NCI-H2196 treated with DMSO at 0.1 percent for 48 hours (cell line): ENCODE measurements at regions not wholly inside any gene's neighbourhood (a gene's known extent, or its start where the extent isn't known, plus 50 kb on each side); places are given as distances from the start of the nearest gene placed in this dataset.
"Not testable (repeated sequence)": the region's sequence is repeated elsewhere in the genome, so short reads cannot be mapped to it uniquely, and the experiment has no call there.

Source experiments
- DNase-seq: peaks from one replicate; lab custom pipeline; 2025; ENCODE audit not compliant: unreplicated experiment; lab: John Stamatoyannopoulos, UW

- DNase-seq, result not testable (repeated sequence)
Observed at GRCh38 chr11:90613037-90613436, 390.2 kb upstream of the CHORDC1 start.

DNA sequence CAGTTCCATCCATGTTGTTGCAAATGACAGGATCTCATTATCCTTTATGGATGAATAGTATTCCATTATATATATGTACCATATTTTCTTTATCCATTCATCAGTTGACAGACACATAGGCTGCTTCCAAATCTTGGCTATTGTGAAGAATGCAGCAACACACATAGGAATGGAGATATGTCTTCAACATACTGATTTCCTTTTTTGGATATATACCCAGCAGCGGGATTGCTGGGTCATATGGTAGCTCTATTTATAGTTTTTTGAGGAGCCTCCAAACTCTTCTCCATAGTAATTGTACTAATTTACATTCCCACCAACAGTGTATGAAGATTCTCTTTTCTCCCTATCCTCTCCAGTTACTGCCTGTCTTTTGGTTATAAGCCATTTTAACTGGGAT, 383.9 kb upstream of the CHORDC1 start:
- no peak for DNase-seq

DNA sequence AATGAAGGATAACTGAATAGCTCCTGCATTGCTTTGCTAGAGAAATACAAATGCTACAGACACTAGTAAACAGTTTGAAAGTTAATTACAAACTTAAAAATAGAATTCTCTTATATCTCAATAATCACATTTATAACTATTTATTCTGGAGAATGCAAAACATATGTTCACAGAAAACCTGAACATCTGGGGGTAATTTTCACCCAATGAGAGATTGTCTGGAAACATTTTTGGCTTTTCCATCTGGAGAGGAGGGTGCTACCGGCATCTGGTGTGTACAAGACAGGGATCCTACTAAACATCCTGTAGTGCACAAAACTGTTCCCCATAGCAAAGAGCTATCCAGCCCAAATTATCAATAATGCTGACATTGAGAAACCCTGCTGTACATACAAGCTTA, 378.4 kb upstream of the CHORDC1 start:
- no peak for DNase-seq

- no peak for DNase-seq
Observed at GRCh38 chr11:90594658-90595057, 371.8 kb upstream of the CHORDC1 start.

DNA sequence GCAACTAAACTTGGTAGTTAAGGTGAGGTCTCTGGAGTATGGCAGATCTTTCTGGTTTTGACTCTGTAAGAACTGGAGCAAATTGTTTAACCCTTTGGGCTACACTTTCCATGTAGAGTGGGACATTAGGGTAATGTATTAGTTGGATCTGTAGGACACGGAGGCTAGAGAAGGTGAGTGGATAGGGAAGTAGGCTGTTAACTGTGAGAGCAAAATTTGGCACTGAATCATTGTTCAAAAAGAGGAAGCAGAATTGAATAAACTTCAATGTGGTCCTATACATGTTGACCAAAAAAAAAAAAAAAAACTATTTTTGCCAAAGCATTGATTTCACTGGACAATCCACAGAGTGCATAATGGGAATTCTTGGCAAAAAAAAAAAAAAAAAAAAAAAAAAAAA, 370.2 kb upstream of the CHORDC1 start:
- DNase-seq, result no peak

DNA sequence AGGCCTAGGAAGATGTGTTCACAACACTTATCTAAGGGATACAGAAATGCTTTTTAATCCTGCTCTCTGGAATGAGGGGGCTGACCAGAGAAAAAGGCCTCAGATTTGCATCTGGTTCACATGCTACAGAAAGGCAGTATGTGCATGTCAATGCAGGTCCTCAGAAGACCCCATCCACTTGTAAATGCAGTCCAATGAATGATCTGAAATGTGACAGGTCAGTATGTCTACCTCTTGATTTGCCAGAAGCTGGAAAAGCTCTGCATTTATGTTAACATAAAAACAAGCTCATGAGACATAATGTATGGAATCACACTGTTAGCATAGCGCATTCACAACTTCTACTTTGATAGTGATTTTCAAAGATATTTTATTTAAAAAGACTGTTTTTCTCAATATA, 367.4 kb upstream of the CHORDC1 start:
- DNase-seq, result no peak

DNA sequence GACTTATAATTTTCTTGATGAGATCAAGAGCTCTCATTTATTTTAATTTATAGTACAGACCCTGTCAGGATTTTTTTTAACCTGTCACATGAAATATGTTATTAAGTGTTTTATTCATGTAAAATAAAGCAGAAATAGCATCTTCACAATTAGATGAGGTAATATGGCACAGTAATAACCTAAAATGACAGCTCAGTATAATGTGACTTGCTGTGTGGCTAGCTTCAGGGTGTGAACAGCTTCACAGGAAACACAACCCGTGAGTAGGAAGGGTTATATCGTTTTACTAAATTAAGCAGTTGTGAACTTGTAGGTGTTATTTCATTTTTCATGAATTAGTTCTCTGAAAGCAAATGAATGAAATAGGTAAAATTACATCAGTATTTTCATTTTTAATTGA, 366.9 kb upstream of the CHORDC1 start:
- no peak for DNase-seq

DNA sequence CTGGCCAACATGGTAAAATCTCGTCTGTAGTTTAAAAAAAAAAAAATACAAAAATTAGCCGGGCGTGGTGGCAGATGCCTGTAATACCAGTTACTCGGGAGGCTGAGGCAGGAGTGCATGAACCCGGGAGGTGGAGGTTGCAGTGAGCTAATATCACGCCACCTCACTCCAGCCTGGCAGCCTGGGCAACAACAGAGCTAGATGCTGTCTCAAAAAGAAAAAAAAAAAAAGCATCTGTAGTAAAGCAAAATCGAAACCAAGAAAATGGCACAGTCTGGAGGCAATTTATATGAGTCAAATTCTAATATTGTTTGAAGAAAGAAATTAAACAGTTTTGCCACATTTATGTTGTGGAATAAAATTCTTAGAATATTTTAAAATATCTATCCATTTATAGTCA, 365.0 kb upstream of the CHORDC1 start:
- DNase-seq, result no peak

DNA sequence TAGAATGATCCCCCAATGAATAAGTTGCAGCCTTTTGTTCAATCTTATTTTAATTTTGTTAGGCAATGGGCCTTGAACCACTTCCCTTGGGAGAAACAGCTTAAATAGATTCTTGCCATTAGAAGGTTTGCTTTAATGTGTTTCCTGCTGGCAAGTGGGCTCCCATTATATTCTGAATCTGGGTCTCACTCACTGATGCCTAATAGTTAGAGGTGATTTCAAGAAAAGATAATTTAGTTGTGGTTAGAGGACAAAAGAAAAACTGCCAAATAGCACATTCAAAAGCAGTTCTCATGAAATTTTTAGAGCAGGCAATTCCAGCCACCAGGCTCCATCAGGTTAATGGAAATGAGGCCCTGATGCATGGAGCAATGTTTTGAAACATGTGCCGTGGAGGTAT, 362.6 kb upstream of the CHORDC1 start:
- DNase-seq, result no peak

DNA sequence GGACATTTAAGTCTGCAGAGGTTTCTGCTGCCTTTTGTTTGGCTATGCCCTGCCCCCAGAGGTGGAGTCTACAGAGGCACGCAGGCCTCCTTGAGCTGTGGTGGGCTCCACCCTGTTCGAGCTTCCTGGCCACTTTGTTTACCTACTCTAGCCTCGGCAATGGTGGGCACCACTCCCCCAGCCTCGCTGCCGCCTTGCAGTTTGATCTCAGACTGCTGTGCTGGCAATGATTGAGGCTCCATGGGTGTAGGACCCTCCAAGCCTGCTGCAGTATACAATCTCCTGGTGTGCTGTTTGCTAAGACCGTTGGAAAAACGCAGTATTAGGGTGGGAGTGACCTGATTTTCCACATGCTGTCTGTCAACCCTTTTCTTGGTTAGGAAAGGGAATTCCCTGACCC, 360.1 kb upstream of the CHORDC1 start:
- not testable (repeated sequence) for DNase-seq

DNA sequence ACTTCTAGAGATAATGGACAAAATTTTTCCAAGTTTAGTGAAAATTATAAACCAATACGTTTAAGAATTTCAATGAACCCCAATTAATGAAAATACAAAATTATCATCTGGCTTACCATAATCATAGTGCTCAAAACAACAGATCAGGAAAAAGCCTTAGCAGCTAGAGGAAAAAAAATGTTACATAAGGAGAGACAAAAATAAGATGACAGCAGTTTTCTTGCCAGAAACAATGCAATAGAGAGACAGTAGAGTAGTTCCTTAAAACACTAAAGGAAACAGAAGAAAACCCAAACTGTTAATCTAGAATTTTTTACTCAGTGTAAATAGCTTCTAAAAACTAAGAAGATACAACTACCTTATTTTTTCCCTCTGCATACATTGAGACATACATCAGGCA, 341.7 kb upstream of the CHORDC1 start:
- DNase-seq, result no peak

DNA sequence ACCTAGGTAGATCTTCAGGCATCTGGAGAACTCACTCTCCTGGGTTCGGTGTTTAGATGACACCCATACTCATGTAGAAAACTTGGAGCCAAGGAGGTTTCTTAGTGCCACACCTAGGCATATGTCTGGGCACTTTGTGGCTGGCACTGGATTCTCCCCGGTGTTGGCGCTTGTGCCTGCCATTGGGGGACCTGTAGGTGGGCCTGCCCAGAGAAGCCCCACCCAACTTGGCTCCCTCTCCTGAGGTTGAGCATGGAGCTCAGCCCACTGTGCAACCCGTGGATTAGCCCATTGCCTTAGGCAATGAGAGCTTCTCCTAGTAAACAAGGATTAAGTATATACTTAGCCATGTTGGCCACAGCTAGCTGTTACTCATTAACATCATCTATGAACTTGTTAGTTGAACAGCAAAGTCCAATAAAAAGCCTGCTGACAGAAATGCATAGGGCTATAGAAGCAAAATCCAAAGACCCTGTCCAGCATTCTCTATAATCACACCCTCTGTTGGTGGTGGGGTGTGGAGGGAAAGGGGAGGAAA, 335.5 kb upstream of the CHORDC1 start:
- no peak for DNase-seq

DNA sequence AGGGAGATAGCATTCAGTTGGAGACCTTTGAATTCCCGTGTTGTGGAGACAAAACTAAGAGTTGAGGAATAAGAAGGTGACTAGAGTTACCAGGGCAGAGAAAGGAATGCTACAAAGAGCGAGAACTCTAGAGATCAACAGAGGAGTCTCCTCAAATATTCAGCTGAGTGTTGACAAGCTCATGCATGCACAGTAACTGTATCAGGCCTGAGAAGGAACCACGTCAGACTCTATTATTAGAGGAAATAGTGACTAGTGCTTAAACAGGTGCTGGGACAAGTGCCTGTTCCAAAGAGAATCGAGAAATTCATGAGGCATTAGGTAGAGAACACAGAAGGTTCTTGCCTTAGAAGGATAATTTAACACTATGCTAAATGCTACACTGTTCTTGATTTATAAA, 333.8 kb upstream of the CHORDC1 start:
- no peak for DNase-seq

DNA sequence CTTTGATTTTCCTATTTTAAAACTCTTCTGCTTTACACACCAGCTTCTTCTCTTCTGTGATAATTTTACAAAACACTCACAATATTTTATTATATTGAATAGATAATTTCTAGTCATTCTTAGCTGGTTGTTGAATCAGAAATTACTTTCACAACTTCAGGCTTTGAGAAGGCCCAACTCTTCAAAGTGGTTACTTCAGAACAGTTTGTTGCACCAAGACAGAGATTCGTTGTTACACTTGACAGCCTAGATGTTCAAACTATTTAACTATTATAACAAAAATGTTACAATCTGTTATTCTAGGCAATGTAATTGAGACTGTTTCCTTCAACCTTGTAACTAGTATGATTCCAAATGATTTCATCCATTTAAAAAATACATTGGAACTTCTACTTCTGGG, 333.2 kb upstream of the CHORDC1 start:
- DNase-seq, result no peak

DNA sequence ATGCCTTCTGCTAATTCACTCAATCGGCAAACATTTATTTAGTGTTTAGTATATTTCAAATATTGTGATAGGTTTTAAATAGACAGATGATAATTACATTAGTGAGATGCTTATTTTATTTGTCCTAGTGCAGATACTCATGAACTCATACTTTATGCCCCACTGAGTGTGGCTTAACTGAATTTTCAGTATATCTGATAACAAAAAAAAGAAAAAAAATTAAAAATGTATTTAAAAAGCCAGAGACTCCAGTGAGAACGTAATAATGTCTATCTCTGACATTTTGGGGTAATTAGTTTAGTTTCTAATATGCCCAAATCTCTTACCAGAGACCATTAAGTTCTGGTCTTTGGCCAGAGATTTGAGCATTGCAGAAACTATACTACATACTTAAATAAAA, 332.6 kb upstream of the CHORDC1 start:
- no peak for DNase-seq

- DNase-seq, result no peak
Observed at GRCh38 chr11:90542092-90542491, 319.2 kb upstream of the CHORDC1 start.

DNA sequence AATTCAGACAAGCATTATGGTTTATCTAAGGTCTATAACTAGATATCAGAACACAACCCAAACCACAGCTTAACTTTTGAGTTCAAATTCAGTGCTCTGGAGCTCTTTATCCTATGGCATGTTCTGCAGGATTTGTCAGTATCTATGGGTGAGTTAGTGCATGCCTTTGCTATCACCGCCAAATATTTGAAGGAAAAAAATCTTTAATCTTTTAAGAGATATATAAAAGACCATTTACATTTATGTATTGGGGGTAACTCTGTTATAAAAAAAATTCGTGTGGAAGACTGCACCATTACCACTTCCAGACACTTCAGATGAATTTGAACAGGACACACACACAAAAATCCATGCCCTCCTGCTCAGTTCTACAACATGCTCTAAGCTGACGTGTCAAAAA, 313.5 kb upstream of the CHORDC1 start:
- DNase-seq, result no peak

DNA sequence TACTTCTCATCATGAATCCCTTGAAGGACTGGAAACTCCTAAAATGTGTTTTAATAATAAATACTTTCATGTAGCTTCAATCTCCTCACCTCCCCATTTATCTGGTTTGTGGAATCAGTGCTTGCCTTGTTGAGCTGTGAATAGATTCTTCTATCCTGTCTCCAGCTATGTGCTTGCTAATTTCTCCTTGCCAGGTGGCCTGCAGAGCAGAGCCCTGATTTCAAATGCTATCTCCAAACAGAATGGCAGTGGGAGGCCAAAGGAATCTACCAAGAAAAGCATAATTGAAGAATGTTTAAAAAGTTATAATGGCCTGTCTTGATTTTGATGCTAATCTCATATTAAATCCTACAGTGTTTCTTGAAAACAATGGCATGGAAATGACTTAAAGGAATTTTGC, 309.3 kb upstream of the CHORDC1 start:
- no peak for DNase-seq

DNA sequence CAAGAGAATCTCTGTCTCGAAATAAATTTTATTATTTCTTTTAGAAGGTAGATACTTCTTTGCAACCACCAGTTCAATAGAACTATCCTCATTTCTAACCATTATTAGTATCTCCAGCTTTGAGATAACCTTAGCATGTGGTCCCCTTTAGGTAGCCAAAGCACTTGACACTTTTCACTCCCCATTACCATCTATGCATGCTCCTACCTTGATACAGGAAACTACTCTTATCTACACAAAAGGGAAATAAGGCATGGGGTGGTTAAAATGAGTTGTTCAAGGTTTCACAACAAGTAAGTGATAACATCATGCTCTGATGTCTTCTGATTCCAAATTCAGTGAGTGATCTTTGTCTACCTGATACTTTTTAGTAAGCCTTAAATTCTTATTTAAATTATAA, 308.2 kb upstream of the CHORDC1 start:
- DNase-seq, result no peak

DNA sequence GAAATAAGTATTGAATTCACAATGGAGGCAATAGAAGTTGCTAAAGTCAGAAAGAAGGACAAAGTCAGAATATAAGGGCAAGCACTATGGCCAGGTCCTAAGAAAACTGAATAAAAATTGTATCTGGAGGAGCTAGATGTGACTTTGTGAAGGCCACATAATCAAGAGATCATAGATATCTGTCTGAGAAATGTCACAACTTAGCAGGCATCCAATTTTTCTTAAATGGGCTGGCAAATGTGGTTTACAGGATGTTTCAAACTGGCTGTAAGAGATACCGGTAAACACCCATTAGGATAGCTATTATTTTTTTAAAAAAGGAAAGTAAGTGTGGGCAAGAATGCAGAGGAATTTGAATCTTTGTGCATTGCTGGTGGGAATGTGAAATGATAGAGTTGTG, 303.1 kb upstream of the CHORDC1 start:
- DNase-seq, result no peak

DNA sequence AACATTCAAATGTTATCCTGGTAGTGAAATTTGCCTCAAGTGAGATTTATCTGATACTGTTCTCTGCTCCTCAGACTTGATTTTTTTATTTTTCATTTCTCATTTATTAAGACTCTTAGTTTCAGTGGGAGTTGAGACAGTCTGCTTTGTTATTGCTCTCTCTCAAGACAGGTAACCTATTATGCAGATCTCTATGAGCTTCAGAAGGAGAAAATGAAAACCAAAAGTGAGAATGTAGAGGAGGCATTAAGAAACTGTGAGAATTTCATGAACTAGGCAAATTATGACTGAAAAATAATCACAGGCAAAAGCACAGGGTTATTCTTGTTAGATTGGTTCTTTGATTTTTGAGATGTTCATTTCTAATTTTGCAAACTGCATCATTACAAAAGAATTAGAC, 290.0 kb upstream of the CHORDC1 start:
- no peak for DNase-seq

- DNase-seq, result no peak
Observed at GRCh38 chr11:90510839-90511238, 288.0 kb upstream of the CHORDC1 start.

- no peak for DNase-seq
Observed at GRCh38 chr11:90500922-90501568, 278.2 kb upstream of the CHORDC1 start.
